ENCODE measurements at regions not wholly inside any gene's neighbourhood (a gene's known extent, or its start where the extent isn't known, plus 50 kb on each side); places are given as distances from the start of the nearest gene placed in this dataset.

- TF ChIP-seq, protein P1, sequence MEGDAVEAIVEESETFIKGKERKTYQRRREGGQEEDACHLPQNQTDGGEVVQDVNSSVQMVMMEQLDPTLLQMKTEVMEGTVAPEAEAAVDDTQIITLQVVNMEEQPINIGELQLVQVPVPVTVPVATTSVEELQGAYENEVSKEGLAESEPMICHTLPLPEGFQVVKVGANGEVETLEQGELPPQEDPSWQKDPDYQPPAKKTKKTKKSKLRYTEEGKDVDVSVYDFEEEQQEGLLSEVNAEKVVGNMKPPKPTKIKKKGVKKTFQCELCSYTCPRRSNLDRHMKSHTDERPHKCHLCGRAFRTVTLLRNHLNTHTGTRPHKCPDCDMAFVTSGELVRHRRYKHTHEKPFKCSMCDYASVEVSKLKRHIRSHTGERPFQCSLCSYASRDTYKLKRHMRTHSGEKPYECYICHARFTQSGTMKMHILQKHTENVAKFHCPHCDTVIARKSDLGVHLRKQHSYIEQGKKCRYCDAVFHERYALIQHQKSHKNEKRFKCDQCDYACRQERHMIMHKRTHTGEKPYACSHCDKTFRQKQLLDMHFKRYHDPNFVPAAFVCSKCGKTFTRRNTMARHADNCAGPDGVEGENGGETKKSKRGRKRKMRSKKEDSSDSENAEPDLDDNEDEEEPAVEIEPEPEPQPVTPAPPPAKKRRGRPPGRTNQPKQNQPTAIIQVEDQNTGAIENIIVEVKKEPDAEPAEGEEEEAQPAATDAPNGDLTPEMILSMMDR (IDR thresholded peaks at IDR 0.05; ENCODE audit: low read depth, low read length, poor library complexity, severe bottlenecking): no peak
- no peak for TF ChIP-seq EZH2phosphoT487 (IDR thresholded peaks at IDR 0.05; ENCODE audit: borderline replicate concordance, low read length)
These were observed 155.9 kb downstream of the ELAVL4 start for GRCh38 chr1:50264590-50264989.

Data from DOHH2 (cell line).